ENCODE measurements at regions not wholly inside any gene's neighbourhood (a gene's known extent, or its start where the extent isn't known, plus 50 kb on each side); places are given as distances from the start of the nearest gene placed in this dataset.

DNA sequence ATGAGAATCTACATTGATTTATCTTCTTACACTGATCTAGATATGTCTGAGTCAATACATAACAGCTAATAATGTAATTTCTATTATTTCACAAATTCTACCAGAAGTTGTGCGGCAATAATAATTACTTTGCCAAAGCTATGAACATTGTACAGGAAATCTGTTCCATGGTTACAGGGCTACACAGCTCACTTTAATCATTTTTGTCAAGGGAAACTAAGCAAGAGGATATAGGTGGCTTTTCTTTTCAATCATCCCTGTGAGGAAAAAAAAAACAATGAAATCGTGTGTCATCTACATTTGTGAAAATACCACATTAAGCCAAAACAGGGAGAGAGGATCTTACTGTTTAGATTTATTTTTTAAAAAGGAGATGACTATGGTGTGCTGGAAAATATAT, 717.4 kb downstream of the NR2F1-AS1 start:
- no peaks in the 10 kb centered on the region for H4K20me1 ChIP-seq (ENCODE audit: insufficient read depth, low read length)
- CTCF ChIA-PET (ENCODE audit: unreplicated experiment), result no interaction called here
- no peak for DNase-seq (ENCODE audit: low spot score)
- no peak overlapping the region for H2AFZ ChIP-seq (ENCODE audit: low read length)
- no peaks in the 10 kb centered on the region for H3K9me2 ChIP-seq (ENCODE audit: insufficient read depth, low read length)
- H3K36me3 ChIP-seq (ENCODE audit: insufficient read depth, low read length), result no peaks in the 10 kb centered on the region
- H3K27ac ChIP-seq (ENCODE audit: low read depth, low read length, poor library complexity, severe bottlenecking), result no peak overlapping the region
- no TSS peak for BruUV-seq (replicated peaks)
- no peak overlapping the region for H3K4me3 ChIP-seq (ENCODE audit: low read depth, low read length, poor library complexity, severe bottlenecking)
- H3K79me2 ChIP-seq (ENCODE audit: insufficient read depth, low read depth, low read length), result no peaks in the 10 kb centered on the region
- no peak overlapping the region for H3K4me2 ChIP-seq (ENCODE audit: low read length)
- TF ChIP-seq EZH2phosphoT487 (IDR thresholded peaks at IDR 0.05; ENCODE audit: borderline replicate concordance, low read depth, low read length), result no peak
- TF ChIP-seq, protein P1, sequence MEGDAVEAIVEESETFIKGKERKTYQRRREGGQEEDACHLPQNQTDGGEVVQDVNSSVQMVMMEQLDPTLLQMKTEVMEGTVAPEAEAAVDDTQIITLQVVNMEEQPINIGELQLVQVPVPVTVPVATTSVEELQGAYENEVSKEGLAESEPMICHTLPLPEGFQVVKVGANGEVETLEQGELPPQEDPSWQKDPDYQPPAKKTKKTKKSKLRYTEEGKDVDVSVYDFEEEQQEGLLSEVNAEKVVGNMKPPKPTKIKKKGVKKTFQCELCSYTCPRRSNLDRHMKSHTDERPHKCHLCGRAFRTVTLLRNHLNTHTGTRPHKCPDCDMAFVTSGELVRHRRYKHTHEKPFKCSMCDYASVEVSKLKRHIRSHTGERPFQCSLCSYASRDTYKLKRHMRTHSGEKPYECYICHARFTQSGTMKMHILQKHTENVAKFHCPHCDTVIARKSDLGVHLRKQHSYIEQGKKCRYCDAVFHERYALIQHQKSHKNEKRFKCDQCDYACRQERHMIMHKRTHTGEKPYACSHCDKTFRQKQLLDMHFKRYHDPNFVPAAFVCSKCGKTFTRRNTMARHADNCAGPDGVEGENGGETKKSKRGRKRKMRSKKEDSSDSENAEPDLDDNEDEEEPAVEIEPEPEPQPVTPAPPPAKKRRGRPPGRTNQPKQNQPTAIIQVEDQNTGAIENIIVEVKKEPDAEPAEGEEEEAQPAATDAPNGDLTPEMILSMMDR (conservative IDR thresholded peaks at IDR 0.05; ENCODE audit: low read length), result no peak
- no peaks in the 10 kb centered on the region for H3K4me1 ChIP-seq (ENCODE audit: insufficient read depth, low read length, poor library complexity, severe bottlenecking)
- intact Hi-C loops (cut with micrococcal nuclease; ENCODE audit: unreplicated experiment), result no loop called here
- POLR2A ChIA-PET, result no interaction called here
- no peaks in the 10 kb centered on the region for H3K9me3 ChIP-seq (ENCODE audit: low read length)

DNA sequence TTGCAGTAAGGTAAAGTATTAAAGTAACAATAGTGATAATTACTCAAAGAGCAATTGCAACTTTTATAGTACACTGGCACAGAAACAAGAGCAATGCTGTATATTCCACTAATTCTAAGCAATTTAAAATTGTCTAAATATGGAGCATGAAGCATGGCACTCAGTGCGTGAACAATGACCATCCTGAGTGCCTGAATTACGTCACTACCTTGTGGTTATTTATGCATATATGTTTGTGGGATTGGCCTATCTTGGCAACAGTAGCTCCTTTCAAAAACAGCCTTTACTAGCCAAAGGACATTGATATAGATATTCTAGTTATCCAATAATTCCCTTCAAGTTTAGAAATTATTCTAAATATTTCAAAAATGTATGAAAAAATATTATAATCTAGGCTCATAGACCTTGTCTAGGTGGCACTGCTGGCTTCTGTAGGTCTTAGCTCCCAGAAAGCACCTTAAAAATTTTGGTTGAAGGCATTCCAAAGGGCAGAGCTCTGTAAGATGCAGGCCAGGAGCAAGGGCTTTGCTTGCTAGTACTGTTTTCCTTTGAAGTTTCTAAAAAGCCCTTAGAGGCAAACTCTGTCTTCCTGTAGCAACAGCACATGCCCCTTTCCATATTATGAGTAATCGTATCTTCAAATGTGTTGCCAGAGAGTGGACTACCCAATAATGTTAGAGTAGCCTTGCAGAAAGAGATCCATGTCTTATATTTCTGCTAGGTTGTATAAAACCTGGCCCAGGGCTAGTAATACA, 719.3 kb downstream of the NR2F1-AS1 start:
- no peak overlapping the region for H3K4me2 ChIP-seq (ENCODE audit: low read length)
- no peaks in the 10 kb centered on the region for H3K9me3 ChIP-seq (ENCODE audit: low read length)
- no peak overlapping the region for H3K4me3 ChIP-seq (ENCODE audit: low read depth, low read length, poor library complexity, severe bottlenecking)
- no peak for DNase-seq (ENCODE audit: low spot score)
- no peaks in the 10 kb centered on the region for H3K79me2 ChIP-seq (ENCODE audit: insufficient read depth, low read depth, low read length)
- ChIA-PET POLR2A (no interaction called here), CTCF (ENCODE audit: unreplicated experiment) (no interaction called here)
- no peak overlapping the region for H3K27ac ChIP-seq (ENCODE audit: low read depth, low read length, poor library complexity, severe bottlenecking)
- TF ChIP-seq, protein P1 (conservative IDR thresholded peaks at IDR 0.05; ENCODE audit: low read length), result no peak
- TF ChIP-seq EZH2phosphoT487 (IDR thresholded peaks at IDR 0.05; ENCODE audit: borderline replicate concordance, low read depth, low read length), result no peak
- no TSS peak for BruUV-seq (replicated peaks)
- H4K20me1 ChIP-seq (ENCODE audit: insufficient read depth, low read length), result no peaks in the 10 kb centered on the region
- intact Hi-C loops (cut with micrococcal nuclease; ENCODE audit: unreplicated experiment), result no loop called here
- no peaks in the 10 kb centered on the region for H3K9me2 ChIP-seq (ENCODE audit: insufficient read depth, low read length)
- H2AFZ ChIP-seq (ENCODE audit: low read length), result no peak overlapping the region
- no peaks in the 10 kb centered on the region for H3K36me3 ChIP-seq (ENCODE audit: insufficient read depth, low read length)
- H3K4me1 ChIP-seq (ENCODE audit: insufficient read depth, low read length, poor library complexity, severe bottlenecking), result no peaks in the 10 kb centered on the region

DNA sequence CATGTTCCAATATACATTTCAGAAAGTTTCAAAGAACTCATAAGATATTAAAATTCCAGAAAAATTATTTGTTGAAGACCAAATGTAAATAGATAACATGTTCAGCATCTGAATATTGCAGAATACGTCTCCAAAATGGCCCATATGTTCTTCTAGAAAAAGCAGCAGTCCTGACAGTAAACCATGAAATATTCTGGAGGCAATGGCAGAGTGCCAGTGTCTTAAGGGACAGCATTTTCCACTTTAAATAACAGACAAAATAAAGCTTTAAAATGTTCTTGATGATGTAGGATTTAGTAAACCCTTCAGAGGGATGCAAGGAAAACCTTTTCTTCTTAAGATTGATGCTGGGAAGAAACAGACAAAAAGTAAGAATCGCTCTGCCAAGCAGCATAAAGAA, 721.0 kb downstream of the NR2F1-AS1 start:
- ChIA-PET POLR2A (no interaction called here), CTCF (ENCODE audit: unreplicated experiment) (no interaction called here)
- H3K27ac ChIP-seq (ENCODE audit: low read depth, low read length, poor library complexity, severe bottlenecking), result no peak overlapping the region
- no peak for TF ChIP-seq EZH2phosphoT487 (IDR thresholded peaks at IDR 0.05; ENCODE audit: borderline replicate concordance, low read depth, low read length)
- TF ChIP-seq, protein P1 (conservative IDR thresholded peaks at IDR 0.05; ENCODE audit: low read length), result no peak
- no peaks in the 10 kb centered on the region for H3K36me3 ChIP-seq (ENCODE audit: insufficient read depth, low read length)
- no peaks in the 10 kb centered on the region for H4K20me1 ChIP-seq (ENCODE audit: insufficient read depth, low read length)
- H3K4me1 ChIP-seq (ENCODE audit: insufficient read depth, low read length, poor library complexity, severe bottlenecking), result no peaks in the 10 kb centered on the region
- no peaks in the 10 kb centered on the region for H3K79me2 ChIP-seq (ENCODE audit: insufficient read depth, low read depth, low read length)
- H3K9me2 ChIP-seq (ENCODE audit: insufficient read depth, low read length), result no peaks in the 10 kb centered on the region
- no TSS peak for BruUV-seq (replicated peaks)
- no peaks in the 10 kb centered on the region for H3K9me3 ChIP-seq (ENCODE audit: low read length)
- intact Hi-C loops (cut with micrococcal nuclease; ENCODE audit: unreplicated experiment), result no loop called here
- no peak overlapping the region for H3K4me2 ChIP-seq (ENCODE audit: low read length)
- DNase-seq (ENCODE audit: low spot score), result no peak
- no peak overlapping the region for H2AFZ ChIP-seq (ENCODE audit: low read length)
- no peak overlapping the region for H3K4me3 ChIP-seq (ENCODE audit: low read depth, low read length, poor library complexity, severe bottlenecking)

Measured in OCI-LY7 (cell line).